SK-N-SH (cell line): ENCODE measurements at regions not wholly inside any gene's neighbourhood (a gene's known extent, or its start where the extent isn't known, plus 50 kb on each side); places are given as distances from the start of the nearest gene placed in this dataset.

ENCODE experiments used
- CTCF ChIA-PET: fragments of 300-600, 350-600 bp; formaldehyde crosslinking; extraction: SDS; loops from one replicate; lab custom pipeline; 2021; lab: Yijun Ruan, JAX
- POLR2A ChIA-PET: fragments of 350-600 bp; sonication (Branson Sonifier 250); formaldehyde crosslinking; extraction: SDS; loops from one replicate; lab custom pipeline; 2020; ENCODE audit warnings: antibody characterized with exemption, inconsistent platforms; lab: Yijun Ruan, JAX
- DNase-seq: peaks from one replicate; pipeline ENCODE4 v3.0.0; 2012
- H2AFZ ChIP-seq: fragments of 200-600 bp; sonication (generic); 2 replicates; pipeline ENCODE4 v1.8.1; 2016; ENCODE audit warnings: antibody characterized with exemption, mild to moderate bottlenecking, low read depth
- H3F3A ChIP-seq: fragments of 200-600 bp; sonication (generic); replicated peaks from 2 replicates; pipeline ENCODE3; 2016; ENCODE audit warnings: antibody characterized with exemption, mild to moderate bottlenecking; ENCODE audit not compliant: insufficient read depth
- H3K27ac ChIP-seq, 2 experiments: fragments of 200-500 bp in 1 of 2; fragments of 200-600 bp in 1 of 2; sonication (Bioruptor generic) in 1 of 2; sonication (generic), shearing (Covaris generic) in 1 of 2; 2 replicates each; pipeline versions ENCODE4 v1.5.1 to v1.6.1; 2014 to 2016; ENCODE audit warnings: low read depth in 2 of 2, inconsistent platforms in 1 of 2, low read length in 1 of 2, mild to moderate bottlenecking in 1 of 2, mixed read lengths in 1 of 2
- H3K27me3 ChIP-seq: fragments of 200-600 bp; sonication (generic), shearing (Covaris generic); 2 replicates; pipeline ENCODE4 v1.6.1; 2016; ENCODE audit warnings: mixed run types; ENCODE audit not compliant: insufficient read depth
- H3K36me3 ChIP-seq, 2 experiments: fragments of 200-500 bp in 1 of 2; fragments of 200-600 bp in 1 of 2; sonication (Bioruptor generic) in 1 of 2; sonication (generic) in 1 of 2; replicated peaks in 1 of 2; 2 replicates each; pipeline versions ENCODE3 to v1.5.1; 2014 to 2016; ENCODE audit warnings: low read length in 1 of 2, mild to moderate bottlenecking in 1 of 2; ENCODE audit not compliant: insufficient read depth in 2 of 2, control insufficient read depth in 1 of 2
- H3K4me1 ChIP-seq, 2 experiments: fragments of 200-500 bp in 1 of 2; fragments of 200-600 bp in 1 of 2; sonication (Bioruptor generic) in 1 of 2; sonication (generic), shearing (Covaris generic) in 1 of 2; 2 replicates each; pipeline versions ENCODE4 v1.5.1 to v1.6.1; 2014 to 2016; ENCODE audit warnings: low read depth in 1 of 2, low read length in 1 of 2, mixed run types in 1 of 2; ENCODE audit not compliant: insufficient read depth in 2 of 2, control insufficient read depth in 1 of 2
- H3K4me2 ChIP-seq: fragments of 200-600 bp; sonication (generic), shearing (Covaris generic); 2 replicates; pipeline ENCODE4 v1.6.1; 2017; ENCODE audit warnings: mixed run types
- H3K4me3 ChIP-seq, 2 experiments: fragments of 200-500 bp in 1 of 2; fragments of 200-600 bp in 1 of 2; sonication (Bioruptor generic) in 1 of 2; sonication (generic), shearing (Covaris generic) in 1 of 2; 2 replicates each; pipeline versions ENCODE4 v1.5.1 to v1.8.1; 2014 to 2016; ENCODE audit warnings: low read depth in 2 of 2, inconsistent platforms in 1 of 2, low read length in 1 of 2, mild to moderate bottlenecking in 1 of 2, mixed read lengths in 1 of 2, moderate library complexity in 1 of 2
- H3K79me2 ChIP-seq: fragments of 200-600 bp; sonication (generic); 2 replicates; pipeline ENCODE4 v1.8.1; 2017; ENCODE audit warnings: mild to moderate bottlenecking; ENCODE audit not compliant: insufficient read depth
- H3K9ac ChIP-seq: fragments of 200-600 bp; sonication (generic); 2 replicates; pipeline ENCODE4 v1.6.1; 2017; ENCODE audit warnings: mixed run types
- H3K9me2 ChIP-seq: fragments of 200-600 bp; sonication (generic); 2 replicates; pipeline ENCODE4 v1.6.1; 2017; ENCODE audit warnings: mixed run types
- H3K9me3 ChIP-seq: fragments of 200-600 bp; sonication (generic); 2 replicates; pipeline ENCODE4 v1.6.1; 2017; ENCODE audit warnings: mixed run types, mild to moderate bottlenecking, moderate library complexity
- H4K20me1 ChIP-seq: fragments of 200-600 bp; sonication (generic); 2 replicates; pipeline ENCODE4 v1.6.1; 2017; ENCODE audit warnings: mild to moderate bottlenecking, mixed run types; ENCODE audit not compliant: insufficient read depth
- CHD2 ChIP-seq: fragments of 150-350 bp; IDR thresholded peaks from 2 replicates; pipeline ENCODE4 v1.6.1; 2018; ENCODE audit warnings: low read length; ENCODE audit not compliant: partially characterized antibody
- ELF1 ChIP-seq: IDR thresholded peaks from 2 replicates; pipeline ENCODE4 v1.4.0; 2012
- EZH2phosphoT487 ChIP-seq: fragments of 200-600 bp; sonication (generic); IDR thresholded peaks from 2 replicates; pipeline ENCODE4 v1.6.1; 2017; ENCODE audit warnings: low read depth, mixed run types, mild to moderate bottlenecking, antibody characterized with exemption, moderate library complexity, borderline replicate concordance
- FOSL2 ChIP-seq: IDR thresholded peaks from 2 replicates; pipeline ENCODE4 v1.4.0; 2012; ENCODE audit warnings: low read depth, mild to moderate bottlenecking, moderate library complexity, borderline replicate concordance
- FOXM1 ChIP-seq: IDR thresholded peaks from 2 replicates; pipeline ENCODE4 v1.4.0; 2012; ENCODE audit warnings: low read depth, mild to moderate bottlenecking
- GABPA ChIP-seq: IDR thresholded peaks from 2 replicates; pipeline ENCODE4 v1.4.0; 2012; ENCODE audit warnings: low read depth, mild to moderate bottlenecking
- IRF3 ChIP-seq: fragments of 150-350 bp; IDR thresholded peaks from 2 replicates; pipeline ENCODE4 v1.6.1; 2016; ENCODE audit warnings: mild to moderate bottlenecking, low read depth, low read length
- MXI1 ChIP-seq: IDR thresholded peaks from 2 replicates; pipeline ENCODE4 v1.6.1; 2012; ENCODE audit warnings: mild to moderate bottlenecking, low read depth, low read length, improper control_type of control experiment
- NFIC ChIP-seq: IDR thresholded peaks from 2 replicates; pipeline ENCODE4 v1.4.0; 2012; ENCODE audit warnings: borderline replicate concordance
- POLR2AphosphoS5 ChIP-seq: IDR thresholded peaks from 2 replicates; pipeline ENCODE4 v1.6.1; 2012; ENCODE audit warnings: low read depth, low read length
- SIN3A ChIP-seq: IDR thresholded peaks from 2 replicates; pipeline ENCODE4 v1.6.1; 2012; ENCODE audit warnings: low read depth, mild to moderate bottlenecking, low read length, moderate library complexity, borderline replicate concordance
- TAF1 ChIP-seq: IDR thresholded peaks from 2 replicates; pipeline ENCODE4 v1.6.1; 2012; ENCODE audit warnings: low read depth, mild to moderate bottlenecking, low read length, moderate library complexity, borderline replicate concordance
- TEAD4 ChIP-seq: IDR thresholded peaks from 2 replicates; pipeline ENCODE4 v1.4.0; 2012; ENCODE audit warnings: mild to moderate bottlenecking, borderline replicate concordance; ENCODE audit not compliant: insufficient read depth
- WGBS: methylation state at CpG from one replicate; pipeline ENCODE4 v1.1.6; 2017; ENCODE audit warnings: low lambda C conversion rate; 5-methylcytosine and 5-hydroxymethylcytosine counted together
- TF ChIP-seq, protein P1 (sequence below): IDR thresholded peaks from 2 replicates; pipeline ENCODE4; 2012

DNA sequence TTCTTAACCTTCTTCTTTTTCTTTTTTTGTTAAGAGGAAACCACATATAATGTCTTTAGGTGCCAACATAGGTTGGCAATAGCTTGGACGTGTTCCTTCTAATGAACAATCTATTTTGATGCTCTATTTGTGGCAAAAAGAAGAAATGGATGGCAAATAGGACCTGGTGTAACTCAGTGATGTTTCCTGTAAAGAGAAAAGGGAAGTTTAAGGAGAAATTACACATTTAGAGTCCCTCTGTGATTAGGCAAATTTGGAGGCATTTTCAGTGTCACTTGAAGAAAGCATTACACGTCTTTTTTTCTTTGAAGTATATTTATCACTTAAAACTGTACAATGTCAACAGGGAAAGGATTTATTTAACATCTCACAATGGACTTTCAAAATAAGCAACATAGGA is 327.1 kb downstream of the ZIC1 start (continued):
- TF ChIP-seq IRF3: no peak

GRCh38 chr3:147737376-147737775 is 328.2 kb downstream of the ZIC1 start:
- 71% methylated on average over 1 of the region's 1 CpG for whole genome bisulfite sequencing
- no peaks in the 10 kb centered on the region for H3K27me3 ChIP-seq
- H3K79me2 ChIP-seq: no peaks in the 10 kb centered on the region
- H3K4me3 ChIP-seq: no peak overlapping the region
- no peaks in the 10 kb centered on the region for H3K36me3 ChIP-seq
- H3K4me1 ChIP-seq: no peaks in the 10 kb centered on the region; a peak in 1 of 4 replicates
- ChIA-PET POLR2A (no interaction called here), CTCF (no interaction called here)
- H4K20me1 ChIP-seq: no peaks in the 10 kb centered on the region
- H3F3A ChIP-seq: no peaks in the 10 kb centered on the region
- H3K9me3 ChIP-seq: no peaks in the 10 kb centered on the region
- no peak for DNase-seq
- no peak overlapping the region for H3K27ac ChIP-seq
- no peak overlapping the region for H3K9ac ChIP-seq
- no peak overlapping the region for H3K4me2 ChIP-seq
- H3K9me2 ChIP-seq: no peaks in the 10 kb centered on the region
- TF ChIP-seq NFIC (no peak), FOXM1 (no peak), MXI1 (no peak), POLR2AphosphoS5 (no peak)
- TF ChIP-seq, protein P1, sequence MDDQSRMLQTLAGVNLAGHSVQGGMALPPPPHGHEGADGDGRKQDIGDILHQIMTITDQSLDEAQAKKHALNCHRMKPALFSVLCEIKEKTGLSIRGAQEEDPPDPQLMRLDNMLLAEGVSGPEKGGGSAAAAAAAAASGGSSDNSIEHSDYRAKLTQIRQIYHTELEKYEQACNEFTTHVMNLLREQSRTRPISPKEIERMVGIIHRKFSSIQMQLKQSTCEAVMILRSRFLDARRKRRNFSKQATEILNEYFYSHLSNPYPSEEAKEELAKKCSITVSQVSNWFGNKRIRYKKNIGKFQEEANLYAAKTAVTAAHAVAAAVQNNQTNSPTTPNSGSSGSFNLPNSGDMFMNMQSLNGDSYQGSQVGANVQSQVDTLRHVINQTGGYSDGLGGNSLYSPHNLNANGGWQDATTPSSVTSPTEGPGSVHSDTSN: no peak
- H2AFZ ChIP-seq: no peak overlapping the region

- ChIA-PET CTCF (no interaction called here), POLR2A (no interaction called here)
- Histone ChIP-seq H4K20me1 (no peaks in the 10 kb centered on the region), H3K9ac (no peak overlapping the region), H2AFZ (no peak overlapping the region), H3K27me3 (no peaks in the 10 kb centered on the region), H3K27ac (no peak overlapping the region), H3F3A (no peaks in the 10 kb centered on the region), H3K9me2 (no peaks in the 10 kb centered on the region), H3K4me1 (no peaks in the 10 kb centered on the region), H3K79me2 (no peaks in the 10 kb centered on the region), H3K4me3 (no peak overlapping the region), H3K36me3 (no peaks in the 10 kb centered on the region), H3K4me2 (no peak overlapping the region), H3K9me3 (no peaks in the 10 kb centered on the region)
- 71% methylated on average over 1 of the region's 1 CpG for WGBS
- TF ChIP-seq, protein P1: no peak
- DNase-seq: no peak
Observed at GRCh38 chr3:147740928-147741327, 331.8 kb downstream of the ZIC1 start.

GRCh38 chr3:147744967-147745366 is 335.8 kb downstream of the ZIC1 start:
- no peaks in the 10 kb centered on the region for H3K9me3 ChIP-seq

More at GRCh38 chr3:147744967-147745366, 335.8 kb downstream of the ZIC1 start:
- no peak for TF ChIP-seq NFIC
- no peak for TF ChIP-seq CHD2
- TF ChIP-seq EZH2phosphoT487: no peak
- TF ChIP-seq SIN3A: no peak
- TF ChIP-seq ELF1: no peak
- TF ChIP-seq FOSL2: no peak
- TF ChIP-seq TAF1: no peak
- TF ChIP-seq TEAD4: no peak
- TF ChIP-seq FOXM1: no peak
- no peak for TF ChIP-seq GABPA
- H2AFZ ChIP-seq: no peak overlapping the region
- WGBS: 18% methylated on average over 2 of the region's 2 CpGs
- no peaks in the 10 kb centered on the region for H4K20me1 ChIP-seq
- no peaks in the 10 kb centered on the region for H3K27me3 ChIP-seq
- H3K4me1 ChIP-seq: no peaks in the 10 kb centered on the region
- no peaks in the 10 kb centered on the region for H3K36me3 ChIP-seq
- H3F3A ChIP-seq: no peaks in the 10 kb centered on the region
- no peaks in the 10 kb centered on the region for H3K9me2 ChIP-seq
- no peak overlapping the region for H3K4me2 ChIP-seq
- ChIA-PET CTCF (no interaction called here), POLR2A (no interaction called here)
- no peaks in the 10 kb centered on the region for H3K79me2 ChIP-seq
- H3K9ac ChIP-seq: no peak overlapping the region
- H3K4me3 ChIP-seq: no peak overlapping the region
- DNase-seq: no peak
- no peak overlapping the region for H3K27ac ChIP-seq
